ENCODE measurements at regions not wholly inside any gene's neighbourhood (a gene's known extent, or its start where the extent isn't known, plus 50 kb on each side); places are given as distances from the start of the nearest gene placed in this dataset.

GRCh38 chr2:145339646-145340045, 819.7 kb upstream of the ZEB2 start:
- Histone ChIP-seq H3K4me3 (ENCODE audit: low read depth, low read length) (no peak overlapping the region), H3K27me3 (ENCODE audit: control insufficient read depth, insufficient read depth, low read length) (no peaks in the 10 kb centered on the region), H3K36me3 (ENCODE audit: control insufficient read depth, insufficient read depth, low read length) (no peaks in the 10 kb centered on the region)
- FAIRE-seq (no peak), DNase-seq (ENCODE audit: low read depth) (no peak)
- no peak for TF ChIP-seq CTCF (IDR thresholded peaks at IDR 0.05; ENCODE audit: insufficient read depth, low read length, severe bottlenecking)

GRCh38 chr2:145332210-145332898, 812.4 kb upstream of the ZEB2 start:
- FAIRE-seq (no peak), DNase-seq (ENCODE audit: low read depth) (no peak)
- TF ChIP-seq CTCF (IDR thresholded peaks at IDR 0.05; ENCODE audit: insufficient read depth, low read length, severe bottlenecking) = no peak
- no peak overlapping the region for H3K4me3 ChIP-seq (ENCODE audit: low read depth, low read length)
- no peaks in the 10 kb centered on the region for H3K36me3 ChIP-seq (ENCODE audit: control insufficient read depth, insufficient read depth, low read length)
- H3K27me3 ChIP-seq (ENCODE audit: control insufficient read depth, insufficient read depth, low read length) = no peaks in the 10 kb centered on the region

GRCh38 chr2:145329971-145330370, 810.1 kb upstream of the ZEB2 start:
- H3K4me3 ChIP-seq (ENCODE audit: low read depth, low read length) = no peak overlapping the region
- H3K36me3 ChIP-seq (ENCODE audit: control insufficient read depth, insufficient read depth, low read length) = no peaks in the 10 kb centered on the region
- TF ChIP-seq CTCF (IDR thresholded peaks at IDR 0.05; ENCODE audit: insufficient read depth, low read length, severe bottlenecking) = no peak
- DNase-seq (ENCODE audit: low read depth) (no peak), FAIRE-seq (no peak)
- no peaks in the 10 kb centered on the region for H3K27me3 ChIP-seq (ENCODE audit: control insufficient read depth, insufficient read depth, low read length)

GRCh38 chr2:145325485-145325884, 805.6 kb upstream of the ZEB2 start:
- TF ChIP-seq CTCF (IDR thresholded peaks at IDR 0.05; ENCODE audit: insufficient read depth, low read length, severe bottlenecking) = no peak
- FAIRE-seq = no peak
- Histone ChIP-seq H3K27me3 (ENCODE audit: control insufficient read depth, insufficient read depth, low read length) (no peaks in the 10 kb centered on the region), H3K4me3 (ENCODE audit: low read depth, low read length) (no peak overlapping the region), H3K36me3 (ENCODE audit: control insufficient read depth, insufficient read depth, low read length) (no peaks in the 10 kb centered on the region)
- DNase-seq (ENCODE audit: low read depth) = peak; percentile 95

- no peak for FAIRE-seq
- no peak for TF ChIP-seq CTCF (IDR thresholded peaks at IDR 0.05; ENCODE audit: insufficient read depth, low read length, severe bottlenecking)
Measured at GRCh38 chr2:145324748-145325147, 804.8 kb upstream of the ZEB2 start.

GRCh38 chr2:145323512-145323911, 803.6 kb upstream of the ZEB2 start:
- Histone ChIP-seq H3K4me3 (ENCODE audit: low read depth, low read length) (no peak overlapping the region), H3K27me3 (ENCODE audit: control insufficient read depth, insufficient read depth, low read length) (no peaks in the 10 kb centered on the region), H3K36me3 (ENCODE audit: control insufficient read depth, insufficient read depth, low read length) (no peaks in the 10 kb centered on the region)
- DNase-seq (ENCODE audit: low read depth) = peak; percentile 87
- TF ChIP-seq CTCF (IDR thresholded peaks at IDR 0.05; ENCODE audit: insufficient read depth, low read length, severe bottlenecking) = no peak
- FAIRE-seq = no peak

More at GRCh38 chr2:145324748-145325147, 804.8 kb upstream of the ZEB2 start:
- H3K4me3 ChIP-seq (ENCODE audit: low read depth, low read length) = no peak overlapping the region
- H3K27me3 ChIP-seq (ENCODE audit: control insufficient read depth, insufficient read depth, low read length) = no peaks in the 10 kb centered on the region
- no peaks in the 10 kb centered on the region for H3K36me3 ChIP-seq (ENCODE audit: control insufficient read depth, insufficient read depth, low read length)
- DNase-seq (ENCODE audit: low read depth) = no peak

Measured in bronchial epithelial cell (primary cell).